ENCODE measurements at regions not wholly inside any gene's neighbourhood (a gene's known extent, or its start where the extent isn't known, plus 50 kb on each side); places are given as distances from the start of the nearest gene placed in this dataset.

- DNase-seq (ENCODE audit: extremely low read depth, low read depth): no peak
- TF ChIP-seq CTCF (IDR thresholded peaks at IDR 0.05; ENCODE audit: low read depth, low read length, missing control alignments): no peak
- H3K4me3 ChIP-seq (replicated peaks; ENCODE audit: low read depth, low read length): no peak overlapping the region
These were observed 101.3 kb upstream of the SLCO3A1 start for GRCh38 chr15:91752081-91752785.

DNA sequence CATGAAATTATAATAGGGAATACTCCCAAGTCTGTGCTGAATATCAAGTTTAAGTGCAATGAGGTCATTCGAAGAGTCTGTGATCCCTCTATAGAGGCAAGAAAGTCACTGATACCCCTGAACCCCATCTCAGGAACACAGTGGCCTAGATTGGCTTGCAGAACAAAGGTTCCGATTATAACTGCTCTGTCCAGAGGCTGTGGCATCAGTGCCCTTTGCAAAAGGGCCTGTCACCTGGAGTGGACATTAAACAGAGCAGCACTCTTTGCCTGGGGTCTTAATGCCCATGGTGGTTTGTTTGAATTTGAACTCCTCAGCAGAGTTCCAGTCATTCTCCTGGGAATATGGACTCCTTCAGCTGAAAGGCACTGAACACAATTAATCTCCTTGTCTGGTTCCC is 93.9 kb upstream of the SLCO3A1 start:
- no peak for TF ChIP-seq CTCF (IDR thresholded peaks at IDR 0.05; ENCODE audit: low read depth, low read length, missing control alignments)
- H3K4me3 ChIP-seq (replicated peaks; ENCODE audit: low read depth, low read length): no peak overlapping the region
- DNase-seq (ENCODE audit: extremely low read depth, low read depth): no peak

- no peak for DNase-seq (ENCODE audit: extremely low read depth, low read depth)
- no peak for TF ChIP-seq CTCF (IDR thresholded peaks at IDR 0.05; ENCODE audit: low read depth, low read length, missing control alignments)
- H3K4me3 ChIP-seq (replicated peaks; ENCODE audit: low read depth, low read length): no peak overlapping the region
These were observed 87.8 kb upstream of the SLCO3A1 start for GRCh38 chr15:91765660-91766059.

- no peak for TF ChIP-seq CTCF (IDR thresholded peaks at IDR 0.05; ENCODE audit: low read depth, low read length, missing control alignments)
- DNase-seq (ENCODE audit: extremely low read depth, low read depth): no peak
- H3K4me3 ChIP-seq (replicated peaks; ENCODE audit: low read depth, low read length): no peak overlapping the region
These were observed 84.0 kb upstream of the SLCO3A1 start for GRCh38 chr15:91769476-91769875.

- TF ChIP-seq CTCF (IDR thresholded peaks at IDR 0.05; ENCODE audit: low read depth, low read length, missing control alignments): no peak
- no peak overlapping the region for H3K4me3 ChIP-seq (replicated peaks; ENCODE audit: low read depth, low read length)
- DNase-seq (ENCODE audit: extremely low read depth, low read depth): no peak
These were observed 83.6 kb upstream of the SLCO3A1 start for GRCh38 chr15:91769894-91770293.

DNA sequence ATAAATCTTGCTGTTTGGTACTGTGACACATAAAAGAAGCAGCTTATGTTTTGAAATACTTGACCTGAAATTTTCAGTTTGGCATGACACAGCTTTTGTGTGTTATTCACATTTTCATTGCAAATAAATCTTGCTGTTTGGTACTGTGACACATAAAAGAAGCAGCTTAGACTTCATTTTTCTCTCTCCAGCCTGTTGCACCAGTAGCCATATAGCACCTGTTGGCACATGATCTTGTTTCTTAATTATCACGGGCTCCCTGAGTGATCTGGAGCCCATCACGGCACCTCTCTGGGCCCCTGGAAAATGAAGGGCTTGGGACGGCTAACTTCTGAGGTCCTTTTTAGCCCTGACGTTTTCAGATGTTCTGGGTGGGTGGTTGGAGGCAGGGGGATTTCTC is 77.4 kb upstream of the SLCO3A1 start:
- H3K4me3 ChIP-seq (replicated peaks; ENCODE audit: low read depth, low read length): no peak overlapping the region

More for the DNA sequence above, 77.4 kb upstream of the SLCO3A1 start:
- no peak for DNase-seq (ENCODE audit: extremely low read depth, low read depth)
- TF ChIP-seq CTCF (IDR thresholded peaks at IDR 0.05; ENCODE audit: low read depth, low read length, missing control alignments): no peak
